Natural killer cell treated with Interleukin-12 subunit alpha and Interleukin-12 subunit beta and Interleukin-15 and Interleukin-18, amount 100 ng/mL, for 72 hours (primary cell): ENCODE measurements at regions not wholly inside any gene's neighbourhood (a gene's known extent, or its start where the extent isn't known, plus 50 kb on each side); places are given as distances from the start of the nearest gene placed in this dataset.
A peak's percentile ranks its signal among the peaks of the same experiment; 100 is the strongest.

Experiments used
- ATAC-seq, 2 donors: fragments of 150-1000 bp; cut with Tn5 transposase in 1 of 2; sonication (Bioruptor Pico), chemical (Tn5 transposase) in 1 of 2; 2 replicates each; pipeline ENCODE4 v1.10.0; 2021
- DNase-seq: peaks from one replicate; pipeline ENCODE4 v3.0.0; 2022; ENCODE audit warnings: low spot score
- H3K27ac Mint-ChIP-seq, 2 donors: 1 replicate in 1 of 2; 2 replicates in 1 of 2; pipeline ENCODE4 v1.8.0; 2022; ENCODE audit warnings: mixed read lengths in 2 of 2, mild to moderate bottlenecking in 1 of 2, moderate library complexity in 1 of 2
- H3K27me3 Mint-ChIP-seq, 2 donors: 1 replicate in 1 of 2; 2 replicates in 1 of 2; pipeline ENCODE4 v1.8.0; 2022; ENCODE audit warnings: mixed read lengths in 2 of 2
- H3K36me3 Mint-ChIP-seq: one replicate; pipeline ENCODE4 v1.8.0; 2022; ENCODE audit warnings: mixed read lengths
- H3K4me1 Mint-ChIP-seq, 2 donors: 1 replicate in 1 of 2; 2 replicates in 1 of 2; pipeline ENCODE4 v1.8.0; 2022; ENCODE audit warnings: low read depth in 2 of 2, mixed read lengths in 2 of 2, mild to moderate bottlenecking in 1 of 2
- H3K4me3 Mint-ChIP-seq: one replicate; pipeline ENCODE4 v1.8.0; 2022; ENCODE audit warnings: mixed read lengths
- H3K9me3 Mint-ChIP-seq: 2 replicates; pipeline ENCODE4 v1.8.0; 2022; ENCODE audit warnings: mixed read lengths

GRCh38 chr5:124870070-124870469 is 123.6 kb upstream of the ZNF608 start:
- H3K27me3 Mint-ChIP-seq, result no peaks in the 10 kb centered on the region
- DNase-seq, result no peak
- H3K36me3 Mint-ChIP-seq, result peaks cover 2% of the 10 kb centered on the region
- peaks cover 7% of the 10 kb centered on the region for H3K9me3 Mint-ChIP-seq
- no peak for ATAC-seq
- peaks cover 28 to 40% of the 10 kb centered on the region in 2 donors for H3K4me1 Mint-ChIP-seq
- H3K27ac Mint-ChIP-seq, result no peak overlapping the region
- H3K4me3 Mint-ChIP-seq, result no peak overlapping the region

DNA sequence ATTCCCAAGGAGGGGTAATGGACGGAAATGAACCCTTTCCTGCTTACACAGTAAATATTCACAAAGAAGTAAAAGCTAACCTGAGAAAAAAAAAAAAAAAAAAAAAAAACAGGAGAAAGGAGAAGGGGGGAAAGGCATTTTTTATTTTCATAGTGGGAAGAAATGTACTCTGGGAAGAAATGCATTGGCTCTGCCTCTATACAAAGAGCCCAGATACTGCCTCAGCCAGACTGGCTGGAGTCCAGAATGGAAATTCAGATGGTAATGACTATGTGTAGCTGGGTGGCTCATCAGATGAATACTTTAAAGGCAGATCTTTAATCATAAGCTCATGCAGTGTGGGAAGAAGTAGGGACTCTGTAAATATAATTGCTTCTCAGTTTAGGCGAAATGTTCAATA is 124.9 kb upstream of the ZNF608 start:
- Mint-ChIP-seq H3K9me3 (no peaks in the 10 kb centered on the region), H3K27me3 (no peaks in the 10 kb centered on the region), H3K27ac (peak overlapping the region in 1 of 2 donors; percentile 56), H3K4me3 (no peak overlapping the region), H3K36me3 (peaks cover 5% of the 10 kb centered on the region), H3K4me1 (peaks cover 16 to 33% of the 10 kb centered on the region in 2 donors)
- ATAC-seq (no peak), DNase-seq (no peak)

DNA sequence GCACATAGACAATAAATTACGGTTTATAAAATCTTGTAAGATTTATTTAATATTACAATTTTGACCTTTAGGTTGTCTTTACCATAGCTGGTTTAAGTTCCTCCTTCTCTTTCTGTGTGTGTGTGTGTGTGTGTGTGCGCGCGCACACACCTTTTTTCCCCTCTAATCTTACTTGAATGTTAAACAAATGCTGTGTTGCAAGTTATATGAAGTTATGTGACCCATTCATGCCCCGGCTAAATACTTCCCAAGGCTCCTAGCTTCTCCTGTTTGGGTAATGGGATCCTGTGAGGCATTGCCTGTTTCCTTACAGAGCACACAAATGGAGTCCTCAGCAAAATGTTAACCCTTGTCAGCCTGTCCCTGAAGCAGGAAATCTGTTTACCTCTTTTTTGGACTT is 125.6 kb upstream of the ZNF608 start:
- peaks cover 5% of the 10 kb centered on the region for H3K36me3 Mint-ChIP-seq
- H3K27me3 Mint-ChIP-seq, result peaks cover 0 to 2% of the 10 kb centered on the region in 2 donors
- no peak overlapping the region for H3K4me3 Mint-ChIP-seq
- H3K4me1 Mint-ChIP-seq, result peaks cover 8 to 31% of the 10 kb centered on the region in 2 donors
- H3K27ac Mint-ChIP-seq, result no peak overlapping the region
- peaks cover 5% of the 10 kb centered on the region for H3K9me3 Mint-ChIP-seq
- no peak for DNase-seq
- no peak for ATAC-seq

DNA sequence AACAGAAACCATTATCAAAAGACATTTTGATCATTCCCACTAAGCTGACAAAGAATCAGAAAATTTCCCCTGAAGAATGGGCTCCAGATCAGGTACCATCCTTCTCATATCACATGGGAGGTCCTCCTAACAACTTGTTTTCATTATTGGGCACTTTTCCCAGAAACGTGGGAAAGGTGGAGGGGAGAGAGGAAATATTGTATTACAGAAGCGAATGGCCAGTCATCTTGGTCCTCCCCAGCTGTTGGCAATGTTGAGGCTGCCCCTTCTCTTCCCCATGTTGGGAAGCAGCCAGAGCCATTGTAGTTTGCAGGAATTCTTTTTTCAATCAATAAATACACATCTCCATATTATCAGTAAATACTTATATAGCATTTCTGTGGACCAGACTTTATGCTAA is 126.2 kb upstream of the ZNF608 start:
- Mint-ChIP-seq H3K4me1 (peaks cover 4 to 31% of the 10 kb centered on the region in 2 donors), H3K36me3 (peaks cover 5% of the 10 kb centered on the region), H3K4me3 (no peak overlapping the region), H3K27me3 (peaks cover 0 to 2% of the 10 kb centered on the region in 2 donors), H3K9me3 (peaks cover 5% of the 10 kb centered on the region), H3K27ac (no peak overlapping the region)
- ATAC-seq (no peak), DNase-seq (no peak)

GRCh38 chr5:124873188-124873587 is 126.7 kb upstream of the ZNF608 start:
- DNase-seq, result no peak
- no peak for ATAC-seq
- Mint-ChIP-seq H3K4me3 (no peak overlapping the region), H3K27me3 (peaks cover 0 to 2% of the 10 kb centered on the region in 2 donors), H3K4me1 (peaks cover 0 to 29% of the 10 kb centered on the region in 2 donors), H3K9me3 (peaks cover 5% of the 10 kb centered on the region), H3K27ac (no peak overlapping the region), H3K36me3 (peaks cover 5% of the 10 kb centered on the region)

DNA sequence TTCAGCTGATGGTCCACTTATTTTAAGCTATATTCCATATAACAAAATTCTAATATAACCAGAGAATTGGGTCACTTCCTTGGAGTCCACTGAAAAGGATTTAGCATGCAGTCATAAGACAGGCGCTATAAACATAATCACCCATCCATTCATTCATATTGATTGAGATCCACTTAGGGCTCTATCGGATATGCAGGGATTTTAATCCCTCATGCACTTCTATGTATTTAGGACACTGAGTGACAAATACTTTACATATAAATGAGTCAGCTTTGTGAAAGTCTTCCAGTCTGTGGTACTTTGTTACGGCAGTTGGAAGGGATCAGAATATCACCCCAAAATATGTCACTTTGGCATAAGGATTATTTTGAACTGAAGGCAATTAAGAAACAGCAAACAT is 127.3 kb upstream of the ZNF608 start:
- no peak for ATAC-seq
- H3K27ac Mint-ChIP-seq, result no peak overlapping the region
- peaks cover 1 to 27% of the 10 kb centered on the region in 2 donors for H3K4me1 Mint-ChIP-seq
- H3K9me3 Mint-ChIP-seq, result peaks cover 5% of the 10 kb centered on the region
- peaks cover 5% of the 10 kb centered on the region for H3K36me3 Mint-ChIP-seq
- no peak overlapping the region for H3K4me3 Mint-ChIP-seq
- H3K27me3 Mint-ChIP-seq, result peaks cover 0 to 2% of the 10 kb centered on the region in 2 donors
- DNase-seq, result no peak

GRCh38 chr5:124876566-124876965 is 130.1 kb upstream of the ZNF608 start:
- no peak overlapping the region for H3K4me3 Mint-ChIP-seq
- H3K4me1 Mint-ChIP-seq, result peaks cover 9 to 38% of the 10 kb centered on the region in 2 donors
- H3K27me3 Mint-ChIP-seq, result peaks cover 0 to 2% of the 10 kb centered on the region in 2 donors
- H3K36me3 Mint-ChIP-seq, result peaks cover 5% of the 10 kb centered on the region
- no peak for ATAC-seq
- H3K27ac Mint-ChIP-seq, result no peak overlapping the region
- no peak for DNase-seq
- H3K9me3 Mint-ChIP-seq, result peaks cover 9% of the 10 kb centered on the region

GRCh38 chr5:124876983-124877382 is 130.5 kb upstream of the ZNF608 start:
- peaks cover 9% of the 10 kb centered on the region for H3K9me3 Mint-ChIP-seq
- peaks cover 9 to 38% of the 10 kb centered on the region in 2 donors for H3K4me1 Mint-ChIP-seq
- H3K36me3 Mint-ChIP-seq, result peaks cover 5% of the 10 kb centered on the region
- no peak for DNase-seq
- H3K27me3 Mint-ChIP-seq, result peaks cover 0 to 2% of the 10 kb centered on the region in 2 donors
- no peak overlapping the region for H3K27ac Mint-ChIP-seq
- no peak overlapping the region for H3K4me3 Mint-ChIP-seq
- no peak for ATAC-seq

DNA sequence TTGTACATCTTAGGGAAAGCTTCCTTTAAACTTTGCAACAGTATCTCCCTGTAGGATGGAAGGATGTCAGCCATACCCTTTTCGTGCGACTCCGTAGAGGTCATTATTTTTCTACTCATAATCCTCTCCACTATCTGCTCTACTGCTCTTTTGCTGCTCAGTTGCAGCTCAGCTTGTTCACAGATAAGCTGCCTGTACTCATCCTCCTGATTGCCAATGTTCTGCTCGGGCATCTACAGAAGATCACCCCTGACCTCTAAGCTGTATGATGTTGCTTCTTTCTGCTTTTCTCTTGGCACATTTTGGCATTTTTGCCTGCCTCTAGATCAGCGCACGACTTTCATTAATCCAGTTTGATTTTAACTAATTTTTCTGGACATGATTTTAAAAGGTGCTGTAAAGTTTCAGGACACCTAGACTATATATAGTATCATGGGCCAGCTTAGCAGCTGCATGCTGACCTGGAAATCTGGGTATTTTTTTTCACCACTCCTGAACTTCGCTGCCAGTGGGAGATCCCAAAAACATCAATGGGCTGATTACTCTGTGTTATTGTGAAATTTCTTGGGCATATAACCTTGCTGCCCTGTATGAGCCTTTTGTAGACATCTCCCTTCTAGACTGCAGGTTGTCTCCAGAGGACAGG is 131.2 kb upstream of the ZNF608 start:
- no peak for DNase-seq
- ATAC-seq, result no peak
- H3K4me1 Mint-ChIP-seq, result peaks cover 9 to 38% of the 10 kb centered on the region in 2 donors
- peaks cover 0 to 2% of the 10 kb centered on the region in 2 donors for H3K27me3 Mint-ChIP-seq
- peaks cover 5% of the 10 kb centered on the region for H3K36me3 Mint-ChIP-seq
- peaks cover 9% of the 10 kb centered on the region for H3K9me3 Mint-ChIP-seq
- no peak overlapping the region for H3K4me3 Mint-ChIP-seq
- H3K27ac Mint-ChIP-seq, result peak overlapping the region in 1 of 2 donors; percentile 43

GRCh38 chr5:124878583-124879342 is 132.3 kb upstream of the ZNF608 start:
- peaks cover 5% of the 10 kb centered on the region for H3K36me3 Mint-ChIP-seq
- H3K4me3 Mint-ChIP-seq, result peak overlapping the region; percentile 9

DNA sequence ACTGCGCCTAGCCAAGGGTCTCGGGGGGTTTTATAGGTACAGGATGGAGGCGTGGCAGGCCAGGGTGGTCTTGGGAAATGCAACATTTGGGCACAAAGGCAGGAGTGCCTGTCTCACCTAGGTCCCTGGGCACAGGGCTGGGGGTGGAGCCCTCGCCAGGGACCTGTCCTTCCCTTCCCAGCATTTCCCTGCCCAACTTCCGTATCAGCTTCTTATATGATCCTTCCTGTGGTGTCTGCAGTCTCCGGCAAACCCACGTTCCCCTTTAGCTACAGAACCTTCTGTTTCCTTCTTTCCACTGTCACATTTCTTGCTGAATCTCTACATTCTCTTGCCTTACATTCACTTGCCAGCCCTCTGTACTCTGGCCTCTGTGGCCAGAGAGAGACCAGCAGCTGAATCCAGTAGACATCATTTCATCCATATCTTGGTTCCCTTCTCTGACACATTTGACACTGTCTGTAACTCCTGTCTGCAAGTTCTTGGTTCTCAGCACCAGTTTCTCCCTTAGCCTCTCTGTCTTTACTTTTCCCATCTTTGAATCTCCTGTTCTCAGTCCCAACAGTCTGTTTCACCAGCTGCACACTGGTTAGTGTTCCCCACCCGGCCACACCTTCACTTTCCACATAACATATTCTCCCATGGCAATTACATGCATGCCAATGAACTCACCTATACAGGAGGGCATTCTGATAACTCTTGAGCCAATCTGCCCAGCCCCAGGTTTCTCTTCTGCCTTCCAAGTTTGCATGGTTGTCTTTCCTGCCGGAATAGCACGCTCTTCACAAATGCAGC is 134.7 kb upstream of the ZNF608 start:
- DNase-seq, result no peak
- peaks cover 9% of the 10 kb centered on the region for H3K9me3 Mint-ChIP-seq
- H3K27me3 Mint-ChIP-seq, result peaks cover 0 to 2% of the 10 kb centered on the region in 2 donors
- no peaks in the 10 kb centered on the region for H3K36me3 Mint-ChIP-seq
- no peak overlapping the region for H3K4me3 Mint-ChIP-seq
- H3K4me1 Mint-ChIP-seq, result peaks cover 9 to 25% of the 10 kb centered on the region in 2 donors
- no peak overlapping the region for H3K27ac Mint-ChIP-seq
- ATAC-seq, result no peak

More at GRCh38 chr5:124878583-124879342, 132.3 kb upstream of the ZNF608 start:
- H3K4me1 Mint-ChIP-seq, result peaks cover 9 to 35% of the 10 kb centered on the region in 2 donors
- ATAC-seq (peak in 1 of 2 donors; percentile 68), DNase-seq (no peak)
- peaks cover 9% of the 10 kb centered on the region for H3K9me3 Mint-ChIP-seq
- peaks cover 0 to 2% of the 10 kb centered on the region in 2 donors for H3K27me3 Mint-ChIP-seq
- peak overlapping the region; percentile 22 to 88 for H3K27ac Mint-ChIP-seq

DNA sequence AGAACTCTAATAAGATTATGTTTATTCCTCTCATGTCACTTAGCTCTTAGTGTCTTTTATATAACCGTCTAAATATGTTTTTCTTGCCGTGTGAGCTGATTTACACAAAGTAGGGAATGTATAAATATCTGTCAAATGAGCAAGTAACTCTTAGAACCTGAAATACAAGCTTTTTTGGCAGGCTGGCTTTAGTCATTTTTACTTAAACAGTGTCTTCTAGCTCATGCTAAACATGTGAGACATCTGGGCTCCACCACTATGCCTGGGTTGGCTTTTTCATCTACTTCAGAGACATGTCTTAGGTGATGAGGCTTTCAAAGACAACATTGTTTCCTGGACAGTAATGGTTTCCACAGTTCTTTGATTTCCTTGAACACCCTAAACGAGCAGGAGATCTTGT is 137.2 kb upstream of the ZNF608 start:
- no peak overlapping the region for H3K27ac Mint-ChIP-seq
- H3K4me3 Mint-ChIP-seq, result no peak overlapping the region
- H3K27me3 Mint-ChIP-seq, result no peaks in the 10 kb centered on the region
- H3K4me1 Mint-ChIP-seq, result peaks cover 8 to 17% of the 10 kb centered on the region in 2 donors
- no peak for ATAC-seq
- DNase-seq, result no peak
- no peaks in the 10 kb centered on the region for H3K36me3 Mint-ChIP-seq
- peaks cover 5% of the 10 kb centered on the region for H3K9me3 Mint-ChIP-seq

- peaks cover 1% of the 10 kb centered on the region for H3K9me3 Mint-ChIP-seq
- no peaks in the 10 kb centered on the region for H3K27me3 Mint-ChIP-seq
- no peak overlapping the region for H3K4me3 Mint-ChIP-seq
- no peaks in the 10 kb centered on the region for H3K36me3 Mint-ChIP-seq
- H3K27ac Mint-ChIP-seq, result no peak overlapping the region
- ATAC-seq (no peak), DNase-seq (no peak)
- H3K4me1 Mint-ChIP-seq, result peaks cover 4 to 12% of the 10 kb centered on the region in 2 donors
Observed at GRCh38 chr5:124884114-124884513, 137.7 kb upstream of the ZNF608 start.
